ENCODE measurements at regions not wholly inside any gene's neighbourhood (a gene's known extent, or its start where the extent isn't known, plus 50 kb on each side); places are given as distances from the start of the nearest gene placed in this dataset.

DNA sequence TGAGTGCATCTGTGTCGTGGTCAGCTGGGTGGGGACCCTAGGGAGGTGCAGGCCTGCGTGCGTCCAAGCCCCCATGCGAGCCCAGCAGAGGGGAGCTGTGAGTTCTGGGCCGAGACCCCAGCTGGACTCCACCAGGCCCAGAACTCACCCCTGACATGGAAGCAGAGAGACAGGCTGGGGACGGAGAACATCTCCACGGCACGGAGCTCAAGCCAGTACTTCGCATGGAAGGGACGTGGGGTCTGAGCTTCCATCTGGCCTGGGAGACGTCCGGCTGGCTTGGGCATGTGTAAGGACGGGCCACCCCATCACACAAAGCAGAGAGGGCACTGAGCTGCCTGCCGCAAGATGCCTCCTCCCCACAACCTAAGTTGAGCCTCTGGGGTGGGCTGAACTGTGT lies 422.4 kb downstream of the CTTN start:
- Histone ChIP-seq H3K27me3 (ENCODE audit: low read depth) (peaks cover 17% of the 10 kb centered on the region), H3K36me3 (peaks cover 4% of the 10 kb centered on the region), H3K27ac (no peak overlapping the region), H3K4me1 (no peaks in the 10 kb centered on the region), H3K4me3 (no peak overlapping the region), H3K9me3 (no peaks in the 10 kb centered on the region)
- ATAC-seq (no peak), DNase-seq (no peak)
- intact Hi-C loops (cut with DNase I) = no loop called here
- no peak for TF ChIP-seq CTCF (IDR thresholded peaks at IDR 0.05)

DNA sequence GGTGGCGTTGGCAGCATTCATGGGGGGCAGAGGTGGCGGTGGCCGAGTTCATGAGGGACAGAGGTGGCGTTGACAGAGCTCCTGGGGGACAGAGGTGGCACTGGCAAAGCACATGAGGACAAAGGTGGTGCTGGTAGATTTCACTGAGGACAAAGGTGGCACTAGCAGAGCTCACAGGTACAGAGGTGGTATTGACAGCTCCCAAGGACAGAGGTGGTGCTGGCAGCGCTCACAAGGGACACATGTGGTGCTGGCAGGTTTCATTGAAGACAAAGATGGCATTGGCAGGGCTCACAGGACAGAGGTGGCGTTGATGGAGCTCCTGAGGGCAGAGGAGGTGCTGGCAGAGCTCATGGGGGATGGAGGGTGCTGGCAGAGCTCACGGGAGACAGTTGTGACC lies 425.4 kb downstream of the CTTN start:
- ATAC-seq (no peak), DNase-seq (no peak)
- peaks cover 30% of the 10 kb centered on the region for H3K27me3 ChIP-seq (ENCODE audit: low read depth)
- intact Hi-C loops (cut with DNase I) = no loop called here
- H3K36me3 ChIP-seq = peaks cover 4% of the 10 kb centered on the region
- H3K27ac ChIP-seq = no peak overlapping the region
- no peak for TF ChIP-seq CTCF (IDR thresholded peaks at IDR 0.05)
- H3K4me1 ChIP-seq = no peaks in the 10 kb centered on the region
- H3K9me3 ChIP-seq = no peaks in the 10 kb centered on the region
- no peak overlapping the region for H3K4me3 ChIP-seq

DNA sequence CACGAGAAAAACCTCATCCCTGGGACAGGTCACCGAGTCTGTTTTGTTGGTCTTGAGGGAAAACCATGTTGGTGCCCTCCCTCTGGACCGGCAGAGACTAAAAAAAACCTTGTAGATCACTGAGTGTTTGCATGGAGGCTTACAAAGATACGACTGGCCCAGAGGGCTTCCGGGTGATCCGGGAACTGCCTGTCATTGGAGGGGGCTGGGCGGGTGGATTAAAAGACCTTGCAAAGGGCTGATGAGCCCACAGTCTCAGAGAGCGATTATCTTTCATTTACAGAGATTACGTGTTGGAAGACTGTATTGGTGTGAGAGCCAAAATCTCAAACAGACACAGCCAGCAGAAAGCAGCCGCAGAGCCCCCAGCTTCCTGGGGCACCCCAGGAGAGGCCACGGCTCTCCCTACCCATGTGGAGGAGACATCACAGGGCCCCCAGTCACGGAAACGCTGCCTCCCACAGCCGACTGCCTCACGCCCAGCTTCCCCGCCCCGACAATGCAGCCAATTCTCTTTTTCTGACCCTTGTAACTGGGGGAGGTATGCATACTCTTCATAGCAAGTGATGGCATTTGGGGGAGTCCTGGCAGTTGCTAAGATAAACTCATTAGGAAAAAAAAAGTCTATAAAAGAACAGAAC lies 426.4 kb downstream of the CTTN start:
- Histone ChIP-seq H3K9me3 (no peaks in the 10 kb centered on the region), H3K36me3 (peaks cover 4% of the 10 kb centered on the region), H3K27ac (no peak overlapping the region), H3K4me3 (no peak overlapping the region), H3K27me3 (ENCODE audit: low read depth) (peaks cover 30% of the 10 kb centered on the region), H3K4me1 (no peaks in the 10 kb centered on the region)
- ATAC-seq (no peak), DNase-seq (no peak)
- intact Hi-C loops (cut with DNase I) = no loop called here
- TF ChIP-seq CTCF (IDR thresholded peaks at IDR 0.05) = no peak

- no peak for TF ChIP-seq CTCF (IDR thresholded peaks at IDR 0.05)
- Histone ChIP-seq H3K36me3 (no peaks in the 10 kb centered on the region), H3K27me3 (ENCODE audit: low read depth) (peaks cover 25% of the 10 kb centered on the region), H3K9me3 (no peaks in the 10 kb centered on the region), H3K27ac (no peak overlapping the region), H3K4me3 (no peak overlapping the region), H3K4me1 (no peaks in the 10 kb centered on the region)
- no peak for ATAC-seq
- intact Hi-C loops (cut with DNase I) = no loop called here
- DNase-seq = no peak
Observed at GRCh38 chr11:70825893-70826540, 426.4 kb downstream of the SHANK2 start.

GRCh38 chr11:70826541-70827335 lies 425.6 kb downstream of the SHANK2 start:
- intact Hi-C loops (cut with DNase I) = no loop called here
- no peak overlapping the region for H3K27ac ChIP-seq
- no peaks in the 10 kb centered on the region for H3K9me3 ChIP-seq
- H3K36me3 ChIP-seq = no peaks in the 10 kb centered on the region
- ATAC-seq (no peak), DNase-seq (no peak)
- H3K27me3 ChIP-seq (ENCODE audit: low read depth) = peaks cover 25% of the 10 kb centered on the region
- no peaks in the 10 kb centered on the region for H3K4me1 ChIP-seq
- no peak overlapping the region for H3K4me3 ChIP-seq
- TF ChIP-seq CTCF (IDR thresholded peaks at IDR 0.05) = no peak

All from lower lobe of right lung (tissue), 2 donors.